ENCODE measurements at regions not wholly inside any gene's neighbourhood (a gene's known extent, or its start where the extent isn't known, plus 50 kb on each side); places are given as distances from the start of the nearest gene placed in this dataset.
A peak's percentile ranks its signal among the peaks of the same experiment; 100 is the strongest.
"Not testable (repeated sequence)": the region's sequence is repeated elsewhere in the genome, so short reads cannot be mapped to it uniquely, and the experiment has no call there.

DNA sequence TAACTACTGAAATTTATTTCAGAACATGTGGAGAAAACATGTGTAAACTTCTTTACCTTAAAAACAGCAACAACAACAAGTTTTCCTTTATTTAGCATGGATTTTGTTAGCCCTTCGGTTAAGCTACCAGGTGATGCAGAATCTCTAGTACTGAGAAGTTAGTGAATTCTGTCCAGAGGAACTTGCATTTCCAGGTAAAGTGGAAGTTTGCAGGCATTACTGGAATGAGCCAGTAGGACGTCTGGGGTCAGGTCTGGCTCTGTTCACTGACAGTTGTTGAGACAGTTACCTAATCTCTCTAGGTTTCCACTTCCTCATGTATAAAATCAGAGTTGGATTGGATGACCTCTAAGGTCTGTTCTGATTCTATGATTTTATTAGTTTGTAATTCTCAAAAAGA is 244.3 kb downstream of the OLFM4 start:
- Histone ChIP-seq H3K9me3 (ENCODE audit: insufficient read depth, low read depth, low read length) (no peaks in the 10 kb centered on the region), H3K9ac (ENCODE audit: low read depth, low read length) (no peak overlapping the region), H3K36me3 (ENCODE audit: insufficient read depth, low read length) (no peaks in the 10 kb centered on the region), H3K27me3 (ENCODE audit: insufficient read depth, low read length) (peaks cover 91% of the 10 kb centered on the region), H3K4me3 (ENCODE audit: low read length) (no peak overlapping the region), H3K27ac (ENCODE audit: low read depth, low read length) (no peak overlapping the region), H3K4me1 (ENCODE audit: insufficient read depth, low read length) (peaks cover 23% of the 10 kb centered on the region)
- 81% methylated on average over 2 of the region's 2 CpGs for WGBS

DNA sequence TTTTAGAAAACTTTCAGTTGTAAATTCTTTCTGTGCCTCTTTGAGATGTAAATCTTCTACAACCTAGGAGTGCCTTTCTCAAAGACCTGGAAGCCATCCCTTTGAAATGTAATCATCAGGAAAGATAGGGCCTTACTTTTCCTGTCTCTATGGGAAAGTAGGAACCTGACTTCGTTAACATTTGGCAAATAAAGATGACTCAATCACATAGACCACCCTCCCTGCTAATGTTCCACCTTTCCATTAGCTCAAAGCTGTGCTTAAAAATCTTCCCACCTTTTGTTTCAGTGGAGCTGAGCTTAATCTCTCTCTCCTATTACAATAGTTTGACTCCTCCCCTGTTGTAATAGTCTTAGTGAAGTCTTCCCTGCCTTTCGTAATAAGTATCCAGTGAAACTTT is 247.7 kb downstream of the OLFM4 start:
- no peak overlapping the region for H3K4me3 ChIP-seq (ENCODE audit: low read length)
- peaks cover 18% of the 10 kb centered on the region for H3K4me1 ChIP-seq (ENCODE audit: insufficient read depth, low read length)
- H3K36me3 ChIP-seq (ENCODE audit: insufficient read depth, low read length): no peaks in the 10 kb centered on the region
- H3K9ac ChIP-seq (ENCODE audit: low read depth, low read length): no peak overlapping the region
- peaks cover 96% of the 10 kb centered on the region for H3K27me3 ChIP-seq (ENCODE audit: insufficient read depth, low read length)
- 0% methylated on average over 1 of the region's 2 CpGs for WGBS
- peak overlapping the region; percentile 13; the same call in 1 of the 2 replicates for H3K27ac ChIP-seq (ENCODE audit: low read depth, low read length)
- H3K9me3 ChIP-seq (ENCODE audit: insufficient read depth, low read depth, low read length): no peaks in the 10 kb centered on the region

DNA sequence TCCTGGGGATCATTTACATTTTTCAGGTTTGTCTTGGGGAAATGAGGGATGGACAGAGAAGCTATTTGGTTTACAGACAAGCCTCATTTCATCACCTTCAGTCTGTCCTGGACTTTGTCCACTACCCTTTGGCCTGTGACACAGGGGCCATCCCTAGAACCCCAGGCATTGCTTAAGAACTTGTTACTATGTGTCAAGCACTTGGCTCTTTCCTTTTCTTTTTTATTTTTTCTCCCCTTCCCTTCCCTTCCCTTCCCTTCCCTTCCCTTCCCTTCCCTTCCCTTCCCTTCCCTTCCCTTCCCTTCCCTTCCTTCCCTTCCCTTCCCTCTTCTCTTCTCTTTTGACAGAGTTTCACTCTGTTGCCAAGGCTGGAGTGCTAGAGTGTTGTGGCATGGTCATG is 253.1 kb downstream of the OLFM4 start:
- no peak overlapping the region for H3K27ac ChIP-seq (ENCODE audit: low read depth, low read length)
- H3K36me3 ChIP-seq (ENCODE audit: insufficient read depth, low read length): no peaks in the 10 kb centered on the region
- peaks cover 5% of the 10 kb centered on the region; the same call in 1 of the 2 replicates for H3K4me1 ChIP-seq (ENCODE audit: insufficient read depth, low read length)
- H3K4me3 ChIP-seq (ENCODE audit: low read length): no peak overlapping the region
- no peaks in the 10 kb centered on the region for H3K9me3 ChIP-seq (ENCODE audit: insufficient read depth, low read depth, low read length)
- no peak overlapping the region for H3K9ac ChIP-seq (ENCODE audit: low read depth, low read length)
- H3K27me3 ChIP-seq (ENCODE audit: insufficient read depth, low read length): peaks cover 98% of the 10 kb centered on the region

DNA sequence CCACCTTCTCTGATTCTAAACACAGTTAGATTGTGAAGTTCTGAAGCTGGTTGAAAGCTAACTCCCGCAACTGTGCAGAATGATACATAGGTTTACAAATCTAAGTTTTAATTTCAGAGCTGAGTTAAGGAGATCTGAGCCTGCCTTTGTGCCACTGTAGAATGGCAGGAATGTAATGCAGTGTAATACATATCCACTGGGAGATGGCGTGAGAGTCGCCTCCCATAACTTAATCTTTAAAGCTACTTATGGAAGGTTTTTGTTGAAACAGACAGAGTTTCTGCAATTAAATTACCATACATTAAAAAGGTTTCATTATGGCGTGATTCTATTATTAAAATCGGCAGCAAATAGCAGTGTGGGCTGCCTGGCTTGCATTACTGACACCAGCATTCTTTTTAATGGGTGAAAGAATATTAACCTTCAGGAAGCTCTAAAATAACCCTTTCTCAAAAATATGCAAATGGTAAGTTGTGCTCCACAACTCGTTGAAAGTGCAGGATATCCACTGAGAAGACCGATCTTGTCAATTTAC is 257.4 kb downstream of the OLFM4 start:
- Histone ChIP-seq H3K36me3 (ENCODE audit: insufficient read depth, low read length) (no peaks in the 10 kb centered on the region), H3K27me3 (ENCODE audit: insufficient read depth, low read length) (peaks cover 72% of the 10 kb centered on the region), H3K9me3 (ENCODE audit: insufficient read depth, low read depth, low read length) (no peaks in the 10 kb centered on the region), H3K4me1 (ENCODE audit: insufficient read depth, low read length) (no peaks in the 10 kb centered on the region), H3K4me3 (ENCODE audit: low read length) (no peak overlapping the region), H3K27ac (ENCODE audit: low read depth, low read length) (no peak overlapping the region), H3K9ac (ENCODE audit: low read depth, low read length) (no peak overlapping the region)
- 91% methylated on average over 5 of the region's 7 CpGs for WGBS

DNA sequence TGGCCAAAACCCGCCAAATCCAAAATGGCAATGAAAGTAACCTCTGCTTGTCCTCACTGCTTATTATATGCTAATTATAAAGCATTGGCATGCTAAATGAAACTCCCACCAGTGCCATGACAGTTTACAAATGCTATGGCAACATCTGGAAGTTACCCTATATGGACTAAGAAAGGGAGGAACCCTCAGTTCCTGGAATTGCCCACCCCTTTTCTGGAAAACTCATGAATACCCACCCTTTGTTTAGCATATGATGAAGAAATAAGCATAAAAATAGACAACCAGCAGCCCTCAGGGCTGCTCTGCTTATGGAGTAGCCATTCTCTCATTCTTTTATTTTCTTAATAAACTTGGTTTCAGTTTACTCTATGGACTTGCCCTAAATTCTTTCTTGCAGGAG is 269.8 kb downstream of the OLFM4 start:
- H3K4me3 ChIP-seq (ENCODE audit: low read length): no peak overlapping the region
- H3K4me1 ChIP-seq (ENCODE audit: insufficient read depth, low read length): peaks cover 24% of the 10 kb centered on the region
- H3K9ac ChIP-seq (ENCODE audit: low read depth, low read length): no peak overlapping the region
- H3K9me3 ChIP-seq (ENCODE audit: insufficient read depth, low read depth, low read length): no peaks in the 10 kb centered on the region
- no peaks in the 10 kb centered on the region for H3K36me3 ChIP-seq (ENCODE audit: insufficient read depth, low read length)
- WGBS: 100% methylated on average over 1 of the region's 1 CpG
- no peaks in the 10 kb centered on the region for H3K27me3 ChIP-seq (ENCODE audit: insufficient read depth, low read length)
- H3K27ac ChIP-seq (ENCODE audit: low read depth, low read length): no peak overlapping the region

DNA sequence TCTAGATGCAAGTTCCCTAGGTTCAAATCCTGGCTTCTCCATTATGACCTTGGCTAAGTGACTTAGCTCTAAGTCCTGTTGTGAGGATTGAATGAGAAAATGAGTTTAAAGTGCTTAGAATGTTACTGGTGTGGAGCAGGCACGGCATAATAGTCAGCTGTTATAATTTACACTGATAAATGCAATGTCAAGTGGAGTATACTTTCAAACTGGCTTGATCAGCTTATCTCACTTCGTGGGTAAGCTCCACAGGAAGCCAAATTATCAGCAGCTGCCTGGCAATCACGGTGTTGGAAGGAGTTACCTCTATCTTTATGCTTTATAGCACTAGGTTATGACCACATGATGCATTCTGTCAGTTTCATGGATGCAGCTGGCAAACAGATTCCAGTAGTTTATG is 272.8 kb downstream of the OLFM4 start:
- Histone ChIP-seq H3K27ac (ENCODE audit: low read depth, low read length) (no peak overlapping the region), H3K4me3 (ENCODE audit: low read length) (no peak overlapping the region), H3K36me3 (ENCODE audit: insufficient read depth, low read length) (no peaks in the 10 kb centered on the region), H3K9me3 (ENCODE audit: insufficient read depth, low read depth, low read length) (no peaks in the 10 kb centered on the region), H3K4me1 (ENCODE audit: insufficient read depth, low read length) (peaks cover 8% of the 10 kb centered on the region; the same call in 1 of the 2 replicates), H3K27me3 (ENCODE audit: insufficient read depth, low read length) (no peaks in the 10 kb centered on the region), H3K9ac (ENCODE audit: low read depth, low read length) (no peak overlapping the region)
- 71% methylated on average over 3 of the region's 3 CpGs for WGBS

DNA sequence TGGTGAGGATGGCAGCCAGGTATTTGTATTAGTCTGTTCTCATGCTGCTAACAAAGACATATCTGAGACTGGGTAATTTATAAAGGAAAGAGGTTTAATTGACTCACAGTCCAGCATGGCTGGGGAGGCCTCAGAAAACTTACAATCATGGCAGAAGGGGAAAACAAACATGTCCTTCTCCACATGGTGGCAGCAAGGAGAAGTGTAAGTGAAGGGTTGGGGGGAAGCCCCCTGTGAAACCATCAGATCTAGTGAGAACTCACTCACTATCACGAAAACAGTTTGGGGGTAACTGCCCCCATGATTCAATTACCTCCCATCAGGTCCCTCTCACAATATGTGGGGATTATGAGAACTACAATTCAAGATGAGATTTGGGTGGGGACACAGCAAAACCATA is 276.8 kb downstream of the OLFM4 start:
- not testable (repeated sequence) for H3K27me3 ChIP-seq (ENCODE audit: insufficient read depth, low read length); H3K9me3 ChIP-seq (ENCODE audit: insufficient read depth, low read depth, low read length); H3K36me3 ChIP-seq (ENCODE audit: insufficient read depth, low read length); H3K9ac ChIP-seq (ENCODE audit: low read depth, low read length); H3K4me3 ChIP-seq (ENCODE audit: low read length); H3K4me1 ChIP-seq (ENCODE audit: insufficient read depth, low read length); H3K27ac ChIP-seq (ENCODE audit: low read depth, low read length)
- WGBS: no CpG with 5 or more reads among the region's 1 CpG

DNA sequence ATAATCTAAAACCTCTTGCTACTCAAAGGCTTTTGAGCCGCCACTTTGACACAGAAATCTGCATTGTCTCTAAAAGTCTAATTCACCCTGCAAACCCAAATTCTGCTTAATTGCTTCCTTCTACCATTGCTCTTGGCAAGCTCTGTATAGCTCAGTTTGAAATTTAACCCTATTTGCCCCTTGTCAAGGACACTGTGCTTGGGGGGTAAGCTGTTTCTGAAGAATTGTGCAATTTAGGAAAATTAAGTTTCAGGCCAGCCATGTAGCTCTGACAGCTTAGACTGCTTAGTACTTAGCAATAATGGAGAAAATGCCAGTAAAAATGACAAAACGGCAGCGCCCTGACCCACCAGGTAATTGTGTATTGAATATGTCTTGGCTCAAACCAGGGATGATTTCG is 282.2 kb downstream of the OLFM4 start:
- no peak overlapping the region for H3K4me3 ChIP-seq (ENCODE audit: low read length)
- H3K4me1 ChIP-seq (ENCODE audit: insufficient read depth, low read length): peaks cover 14% of the 10 kb centered on the region
- no peak overlapping the region for H3K9ac ChIP-seq (ENCODE audit: low read depth, low read length)
- no peak overlapping the region for H3K27ac ChIP-seq (ENCODE audit: low read depth, low read length)
- peaks cover 21% of the 10 kb centered on the region for H3K27me3 ChIP-seq (ENCODE audit: insufficient read depth, low read length)
- H3K36me3 ChIP-seq (ENCODE audit: insufficient read depth, low read length): no peaks in the 10 kb centered on the region
- WGBS: 85% methylated on average over 4 of the region's 4 CpGs
- no peaks in the 10 kb centered on the region for H3K9me3 ChIP-seq (ENCODE audit: insufficient read depth, low read depth, low read length)

DNA sequence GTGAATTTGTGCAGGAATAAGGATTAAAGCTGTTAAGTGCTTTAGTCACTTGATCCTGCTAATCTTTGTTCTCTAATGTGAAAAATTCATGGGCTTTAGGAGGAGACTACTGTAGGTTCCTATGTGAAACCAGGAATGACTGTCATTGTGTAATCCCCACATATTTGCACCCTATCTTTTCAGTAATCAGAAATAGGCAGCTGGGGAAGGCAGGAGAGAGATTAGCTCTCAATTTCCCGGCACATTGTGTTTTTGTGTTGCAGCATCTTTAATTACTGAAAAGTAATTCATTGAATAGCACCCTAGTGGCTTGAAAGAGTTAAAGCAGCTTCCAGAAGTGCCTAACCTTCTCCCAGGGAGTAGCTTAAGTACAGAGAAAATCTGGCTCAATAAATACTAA is 282.9 kb downstream of the OLFM4 start:
- Histone ChIP-seq H3K4me3 (ENCODE audit: low read length) (no peak overlapping the region), H3K9me3 (ENCODE audit: insufficient read depth, low read depth, low read length) (no peaks in the 10 kb centered on the region), H3K4me1 (ENCODE audit: insufficient read depth, low read length) (peaks cover 14% of the 10 kb centered on the region), H3K27me3 (ENCODE audit: insufficient read depth, low read length) (peaks cover 21% of the 10 kb centered on the region), H3K36me3 (ENCODE audit: insufficient read depth, low read length) (no peaks in the 10 kb centered on the region), H3K27ac (ENCODE audit: low read depth, low read length) (no peak overlapping the region), H3K9ac (ENCODE audit: low read depth, low read length) (no peak overlapping the region)
- WGBS: 50% methylated on average over 1 of the region's 1 CpG

DNA sequence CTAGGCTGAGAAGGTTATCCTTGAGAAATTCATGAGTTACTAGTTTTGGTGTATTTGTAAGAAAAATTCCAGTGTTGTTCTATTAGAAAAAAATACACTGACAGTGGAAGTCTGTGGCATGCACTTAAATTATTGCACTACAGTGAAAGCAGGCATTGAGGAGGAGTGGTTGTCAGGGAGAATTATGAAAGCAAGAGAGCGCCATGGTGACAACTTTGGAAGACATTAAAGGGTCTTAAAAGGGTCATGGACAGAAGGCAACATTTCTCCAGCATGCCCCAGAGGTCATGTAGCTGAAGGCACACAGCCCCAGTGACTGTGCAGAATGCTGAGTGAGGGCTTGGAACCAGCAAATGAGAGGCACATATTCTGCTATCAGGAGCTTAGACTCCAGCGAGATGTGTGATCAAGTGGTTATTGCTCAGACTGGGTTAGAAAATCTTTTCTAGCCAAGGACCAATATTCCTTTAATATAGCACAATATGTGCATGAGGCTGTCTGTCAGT is 292.7 kb downstream of the OLFM4 start:
- no peaks in the 10 kb centered on the region for H3K9me3 ChIP-seq (ENCODE audit: insufficient read depth, low read depth, low read length)
- H3K4me1 ChIP-seq (ENCODE audit: insufficient read depth, low read length): no peaks in the 10 kb centered on the region
- 95% methylated on average over 2 of the region's 2 CpGs for WGBS
- no peak overlapping the region for H3K4me3 ChIP-seq (ENCODE audit: low read length)
- no peaks in the 10 kb centered on the region for H3K36me3 ChIP-seq (ENCODE audit: insufficient read depth, low read length)
- H3K9ac ChIP-seq (ENCODE audit: low read depth, low read length): no peak overlapping the region
- no peaks in the 10 kb centered on the region for H3K27me3 ChIP-seq (ENCODE audit: insufficient read depth, low read length)
- H3K27ac ChIP-seq (ENCODE audit: low read depth, low read length): no peak overlapping the region

DNA sequence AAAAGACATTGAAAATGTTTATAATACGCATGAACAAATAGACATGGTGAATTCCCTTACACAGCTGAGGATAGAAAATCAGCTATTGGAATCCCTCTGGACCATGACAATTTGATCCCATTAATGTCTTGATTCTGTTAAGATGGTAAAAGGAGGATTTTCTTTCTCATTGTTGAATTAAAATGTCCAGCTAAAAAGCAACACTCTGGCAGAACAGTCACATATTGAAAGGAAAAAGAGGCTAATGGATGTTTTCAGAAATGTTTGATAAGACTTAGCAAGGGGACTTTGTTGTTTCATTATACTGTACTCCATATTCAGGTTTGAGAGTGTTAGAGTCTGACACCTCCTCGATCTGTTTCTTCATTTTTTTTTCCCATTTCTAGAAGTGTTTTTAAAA is 296.0 kb downstream of the OLFM4 start:
- Histone ChIP-seq H3K9me3 (ENCODE audit: insufficient read depth, low read depth, low read length) (no peaks in the 10 kb centered on the region), H3K9ac (ENCODE audit: low read depth, low read length) (no peak overlapping the region), H3K27me3 (ENCODE audit: insufficient read depth, low read length) (no peaks in the 10 kb centered on the region), H3K4me3 (ENCODE audit: low read length) (no peak overlapping the region), H3K4me1 (ENCODE audit: insufficient read depth, low read length) (no peaks in the 10 kb centered on the region), H3K27ac (ENCODE audit: low read depth, low read length) (no peak overlapping the region), H3K36me3 (ENCODE audit: insufficient read depth, low read length) (no peaks in the 10 kb centered on the region)
- WGBS: 91% methylated on average over 1 of the region's 2 CpGs

DNA sequence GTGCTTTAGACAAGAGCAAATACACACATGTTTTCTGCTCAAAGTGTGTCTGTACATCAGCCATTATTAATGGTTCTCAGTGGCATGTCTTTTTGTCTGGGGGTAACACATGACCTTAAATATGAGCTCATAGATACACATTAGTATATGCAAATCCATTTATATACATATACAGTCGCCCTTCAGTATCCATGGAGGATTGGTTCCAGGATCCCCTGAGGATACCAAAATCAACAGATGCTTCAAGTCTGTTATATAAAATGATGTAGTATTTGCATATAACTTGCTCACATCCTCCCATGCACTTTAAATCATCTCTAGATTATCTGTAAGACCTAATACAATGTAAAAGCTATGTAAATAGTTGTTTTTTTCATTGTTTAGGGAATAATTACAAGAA is 298.1 kb downstream of the OLFM4 start:
- no CpG with 5 or more reads among the region's 1 CpG for WGBS
- no peak overlapping the region for H3K9ac ChIP-seq (ENCODE audit: low read depth, low read length)
- no peaks in the 10 kb centered on the region for H3K27me3 ChIP-seq (ENCODE audit: insufficient read depth, low read length)
- no peaks in the 10 kb centered on the region for H3K9me3 ChIP-seq (ENCODE audit: insufficient read depth, low read depth, low read length)
- H3K4me1 ChIP-seq (ENCODE audit: insufficient read depth, low read length): no peaks in the 10 kb centered on the region
- no peak overlapping the region for H3K4me3 ChIP-seq (ENCODE audit: low read length)
- H3K27ac ChIP-seq (ENCODE audit: low read depth, low read length): no peak overlapping the region
- H3K36me3 ChIP-seq (ENCODE audit: insufficient read depth, low read length): no peaks in the 10 kb centered on the region

Data from HUES64 (cell line).